ENCODE measurements at regions not wholly inside any gene's neighbourhood (a gene's known extent, or its start where the extent isn't known, plus 50 kb on each side); places are given as distances from the start of the nearest gene placed in this dataset.

DNA sequence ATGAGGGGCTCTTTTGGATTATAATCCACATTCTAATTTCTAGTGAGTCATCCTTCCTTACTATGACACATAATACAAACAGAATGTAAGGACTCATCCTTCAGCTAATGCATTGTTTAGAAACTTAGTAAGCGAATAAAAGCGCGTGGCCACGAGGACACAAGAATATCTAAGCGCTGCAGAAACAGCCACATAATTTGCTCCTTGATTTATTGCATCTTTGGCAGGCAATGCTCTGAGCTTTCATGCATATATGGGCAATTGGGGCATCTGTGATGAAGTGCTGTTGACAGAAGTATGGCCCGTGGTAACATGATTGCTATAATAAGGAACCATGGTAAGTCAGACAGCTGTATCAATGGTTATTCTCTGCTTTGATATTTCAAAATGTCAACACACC lies 191.3 kb upstream of the ZNF385D start:
- Histone ChIP-seq H3K4ac (replicated peaks; ENCODE audit: insufficient read length, low read depth, low read length) (no peak overlapping the region), H4K5ac (ENCODE audit: insufficient read length, low read depth, low read length) (no peak overlapping the region), H2AFZ (ENCODE audit: low read length) (no peak overlapping the region), H3K36me3 (ENCODE audit: control insufficient read depth in 2 of 4, insufficient read depth in 4 of 4, low read length in 3 of 4) (no peaks in the 10 kb centered on the region), H3K79me2 (ENCODE audit: control insufficient read depth in 1 of 2, insufficient read depth in 2 of 2, low read length in 2 of 2) (no peaks in the 10 kb centered on the region), H3K56ac (replicated peaks; ENCODE audit: insufficient read length, low read depth, low read length) (no peak overlapping the region), H3K9me3 (ENCODE audit: insufficient read depth in 2 of 2, low read depth in 1 of 2, low read length in 1 of 2) (no peaks in the 10 kb centered on the region), H3K27me3 (replicated peaks in 1 of 4; ENCODE audit: control insufficient read depth in 3 of 4, extremely low read depth in 1 of 4, insufficient read depth in 3 of 4, low read length in 3 of 4) (no peaks in the 10 kb centered on the region), H3K18ac (ENCODE audit: extremely low read depth, low read length) (no peak overlapping the region), H3K27ac (ENCODE audit: low read depth, low read length) (no peak overlapping the region), H3K23me2 (ENCODE audit: low read depth, low read length) (no peaks in the 10 kb centered on the region), H3K14ac (ENCODE audit: insufficient read length) (no peak overlapping the region), H3K4me2 (ENCODE audit: insufficient read depth in 1 of 2, low read depth in 2 of 2, low read length in 2 of 2) (no peak overlapping the region), H3K4me3 (ENCODE audit: extremely low read depth in 1 of 4, insufficient read depth in 2 of 4, low read depth in 3 of 4, low read length in 4 of 4) (no peak overlapping the region), H3K4me1 (replicated peaks in 1 of 4; ENCODE audit: control insufficient read depth in 3 of 4, insufficient read depth in 4 of 4, low read length in 3 of 4) (no peaks in the 10 kb centered on the region), H2BK20ac (ENCODE audit: low read length) (no peak overlapping the region), H4K91ac (replicated peaks; ENCODE audit: insufficient read length, low read length) (no peak overlapping the region), H2BK15ac (ENCODE audit: low read length) (no peak overlapping the region), H2AK5ac (ENCODE audit: low read depth, low read length) (no peak overlapping the region), H3K9ac (replicated peaks in 1 of 4; ENCODE audit: extremely low read depth in 1 of 4, low read depth in 3 of 4, low read length in 3 of 4) (no peak overlapping the region), H2BK12ac (ENCODE audit: low read depth, low read length) (no peak overlapping the region), H2BK120ac (replicated peaks; ENCODE audit: low read depth, low read length) (no peak overlapping the region), H3K79me1 (ENCODE audit: low read depth, low read length) (no peaks in the 10 kb centered on the region), H2BK5ac (ENCODE audit: low read depth, low read length) (no peak overlapping the region), H4K8ac (ENCODE audit: extremely low read depth, insufficient read depth, low read length) (no peak overlapping the region), H3K23ac (ENCODE audit: insufficient read length) (no peak overlapping the region), H4K20me1 (replicated peaks in 1 of 2; ENCODE audit: control insufficient read depth in 1 of 2, insufficient read depth in 2 of 2, low read length in 2 of 2) (no peaks in the 10 kb centered on the region)
- ChIA-PET POLR2A (ENCODE audit: partially characterized antibody) (no interaction called here), CTCF (ENCODE audit: partially characterized antibody) (no interaction called here)
- FAIRE-seq (no peak), DNase-seq (ENCODE audit: low read depth in 1 of 2, low spot score in 2 of 2) (no peak)
- WGBS, 2 experiments (ENCODE audit: extremely low coverage in 1 of 2, insufficient coverage in 1 of 2, insufficient read length in 1 of 2, insufficient replicate concordance in 2 of 2, low coverage in 1 of 2, low lambda C conversion rate in 2 of 2, missing lambda C conversion rate in 1 of 2) = 94% methylated on average over 6 of the region's 6 CpGs; no CpG with 5 or more reads in 1 of the 2 experiments
- TF ChIP-seq SP2 (IDR thresholded peaks at IDR 0.05; ENCODE audit: low read length) (no peak), SUZ12 (IDR thresholded peaks at IDR 0.05; ENCODE audit: low read length) (no peak), SRF (IDR thresholded peaks at IDR 0.05; ENCODE audit: low read depth, low read length) (no peak), TEAD4 (IDR thresholded peaks at IDR 0.05; ENCODE audit: low read depth, low read length) (no peak), BCL11A (IDR thresholded peaks at IDR 0.05; ENCODE audit: low read depth in 2 of 2, low read length in 2 of 2) (no peak), CBX5 (IDR thresholded peaks at IDR 0.05; ENCODE audit: low read depth, low read length) (no peak), GABPA (IDR thresholded peaks at IDR 0.05; ENCODE audit: borderline replicate concordance, insufficient read depth, low read length) (no peak), BACH1 (IDR thresholded peaks at IDR 0.05; ENCODE audit: low read length) (no peak), SIRT6 (IDR thresholded peaks at IDR 0.05; ENCODE audit: low read length) (no peak), NRF1 (IDR thresholded peaks at IDR 0.05; ENCODE audit: low read depth, low read length) (no peak), SIX5 (IDR thresholded peaks at IDR 0.05; ENCODE audit: low read depth, low read length) (no peak), KDM4A (IDR thresholded peaks at IDR 0.05; ENCODE audit: low read depth, low read length, severe bottlenecking) (no peak), EZH2 (IDR thresholded peaks at IDR 0.05; ENCODE audit: low read depth, low read length, severe bottlenecking) (no peak), JUN (IDR thresholded peaks at IDR 0.05; ENCODE audit: low read depth, low read length) (no peak), KDM5A (IDR thresholded peaks at IDR 0.05; ENCODE audit: low read length) (no peak), YY1 (IDR thresholded peaks at IDR 0.05; ENCODE audit: low read depth, low read length) (no peak), RNF2 (IDR thresholded peaks at IDR 0.05; ENCODE audit: borderline replicate concordance, low read depth, low read length, missing control alignments, poor library complexity, severe bottlenecking) (no peak)

All from H1 (cell line).